ENCODE measurements at regions not wholly inside any gene's neighbourhood (a gene's known extent, or its start where the extent isn't known, plus 50 kb on each side); places are given as distances from the start of the nearest gene placed in this dataset.

GRCh38 chr6:139852067-139852466, 477.6 kb upstream of the CITED2 start:
- no peak for DNase-seq (ENCODE audit: low read depth)

- no peak for DNase-seq (ENCODE audit: low read depth)
Observed at GRCh38 chr6:139851206-139851605, 476.8 kb upstream of the CITED2 start.

- no peak for DNase-seq (ENCODE audit: low read depth)
Observed at GRCh38 chr6:139850512-139850911, 476.1 kb upstream of the CITED2 start.

- no peak for DNase-seq (ENCODE audit: low read depth)
Observed at GRCh38 chr6:139847457-139847813, 473.0 kb upstream of the CITED2 start.

GRCh38 chr6:139846538-139847456, 472.3 kb upstream of the CITED2 start:
- no peak for DNase-seq (ENCODE audit: low read depth)

GRCh38 chr6:139844907-139845306, 470.5 kb upstream of the CITED2 start:
- DNase-seq (ENCODE audit: low read depth), result no peak

- no peak for DNase-seq (ENCODE audit: low read depth)
Observed at GRCh38 chr6:139841794-139842215, 467.4 kb upstream of the CITED2 start.

- no peak for DNase-seq (ENCODE audit: low read depth)
Observed at GRCh38 chr6:139839506-139840156, 465.2 kb upstream of the CITED2 start.

- no peak for DNase-seq (ENCODE audit: low read depth)
Observed at GRCh38 chr6:139834232-139834631, 459.8 kb upstream of the CITED2 start.

- no peak for DNase-seq (ENCODE audit: low read depth)
Observed at GRCh38 chr6:139833592-139833991, 459.1 kb upstream of the CITED2 start.

GRCh38 chr6:139832493-139833305, 458.3 kb upstream of the CITED2 start:
- DNase-seq (ENCODE audit: low read depth), result no peak

- no peak for DNase-seq (ENCODE audit: low read depth)
Observed at GRCh38 chr6:139829576-139829975, 455.1 kb upstream of the CITED2 start.

GRCh38 chr6:139828751-139829519, 454.5 kb upstream of the CITED2 start:
- no peak for DNase-seq (ENCODE audit: low read depth)

- no peak for DNase-seq (ENCODE audit: low read depth)
Observed at GRCh38 chr6:139825935-139826374, 451.5 kb upstream of the CITED2 start.

GRCh38 chr6:139824864-139825263, 450.4 kb upstream of the CITED2 start:
- DNase-seq (ENCODE audit: low read depth), result no peak

- no peak for DNase-seq (ENCODE audit: low read depth)
Observed at GRCh38 chr6:139823808-139824126, 449.3 kb upstream of the CITED2 start.

GRCh38 chr6:139823099-139823807, 448.8 kb upstream of the CITED2 start:
- DNase-seq (ENCODE audit: low read depth), result no peak

- no peak for DNase-seq (ENCODE audit: low read depth)
Observed at GRCh38 chr6:139821676-139822223, 447.3 kb upstream of the CITED2 start.

- DNase-seq (ENCODE audit: low read depth), result peak; percentile 78
Observed at GRCh38 chr6:139820210-139820609, 445.8 kb upstream of the CITED2 start.

- no peak for DNase-seq (ENCODE audit: low read depth)
Observed at GRCh38 chr6:139819776-139820175, 445.3 kb upstream of the CITED2 start.

GRCh38 chr6:139812939-139813338, 438.5 kb upstream of the CITED2 start:
- no peak for DNase-seq (ENCODE audit: low read depth)
